ENCODE measurements at regions not wholly inside any gene's neighbourhood (a gene's known extent, or its start where the extent isn't known, plus 50 kb on each side); places are given as distances from the start of the nearest gene placed in this dataset.
A peak's percentile ranks its signal among the peaks of the same experiment; 100 is the strongest.

DNA sequence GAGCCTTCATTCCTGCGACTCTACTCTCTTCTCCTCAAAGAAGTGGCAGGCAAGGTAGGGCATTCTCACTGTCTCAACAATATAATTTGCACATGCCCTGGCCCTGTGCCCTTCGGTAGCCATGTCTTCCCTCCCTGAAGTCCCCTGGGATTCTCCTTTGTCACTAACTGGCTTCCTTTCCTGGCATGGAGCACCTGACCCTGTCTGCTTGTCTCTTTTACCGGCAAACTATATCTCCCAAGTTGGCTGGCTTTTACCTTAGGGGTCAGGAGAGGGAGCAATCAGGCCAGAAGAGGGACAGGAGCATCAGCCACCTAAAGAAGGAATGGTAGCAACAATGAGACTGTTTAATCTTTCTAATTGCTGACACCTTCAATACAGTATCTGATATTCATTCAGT lies 51.9 kb upstream of the RMDN2 start:
- Mint-ChIP-seq H3K36me3 (ENCODE audit: low read depth) (no peaks in the 10 kb centered on the region), H3K27me3 (peaks cover 8% of the 10 kb centered on the region), H3K9me3 (no peaks in the 10 kb centered on the region), H3K4me3 (peak overlapping the region; percentile 70), H3K4me1 (peaks cover 24% of the 10 kb centered on the region), H3K27ac (peak overlapping the region; percentile 89)
- ATAC-seq (replicated peaks): no peak

- H3K27me3 Mint-ChIP-seq: peaks cover 8% of the 10 kb centered on the region
- H3K27ac Mint-ChIP-seq: peak overlapping the region; percentile 21
- peaks cover 23% of the 10 kb centered on the region for H3K4me1 Mint-ChIP-seq
- H3K9me3 Mint-ChIP-seq: no peaks in the 10 kb centered on the region
- ATAC-seq (replicated peaks): no peak
- no peaks in the 10 kb centered on the region for H3K36me3 Mint-ChIP-seq (ENCODE audit: low read depth)
- no peak overlapping the region for H3K4me3 Mint-ChIP-seq
Observed at GRCh38 chr2:37873749-37874330, 51.2 kb upstream of the RMDN2 start.

DNA sequence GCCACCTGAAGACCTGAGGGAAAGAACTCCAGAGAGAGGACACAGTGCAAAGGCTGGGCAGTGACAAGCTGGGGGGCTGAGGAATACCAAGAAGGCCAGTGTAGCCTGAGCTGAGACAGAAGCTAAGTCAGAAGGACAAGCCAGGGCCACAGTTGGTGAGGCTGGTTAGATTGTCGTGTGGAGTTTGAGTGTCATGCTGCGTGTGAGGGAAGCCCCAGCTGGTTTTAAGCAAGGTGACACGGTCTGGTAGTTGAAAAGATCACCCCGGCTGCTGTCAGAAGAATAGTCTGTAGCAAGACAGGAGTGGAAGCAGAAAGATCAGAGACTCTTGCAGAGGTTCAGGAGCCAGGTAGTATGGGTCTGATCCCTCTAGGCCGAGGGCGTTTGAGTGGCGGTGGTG lies 50.6 kb upstream of the RMDN2 start:
- no peak overlapping the region for H3K4me3 Mint-ChIP-seq
- H3K36me3 Mint-ChIP-seq (ENCODE audit: low read depth): no peaks in the 10 kb centered on the region
- H3K27ac Mint-ChIP-seq: peak overlapping the region; percentile 21
- H3K27me3 Mint-ChIP-seq: peaks cover 6% of the 10 kb centered on the region
- no peak for ATAC-seq (replicated peaks)
- H3K4me1 Mint-ChIP-seq: peaks cover 18% of the 10 kb centered on the region
- no peaks in the 10 kb centered on the region for H3K9me3 Mint-ChIP-seq

Data from activated T-helper 17 cell treated with anti-CD3 and anti-CD28 coated beads, Interleukin-2, amount 50 U/mL, for 72 hours (primary cell).